Hematopoietic multipotent progenitor cell treated with erythropoietin and hydrocortisone succinate and interleukin-3 and kit ligand, for 15 days (in vitro differentiated cells): ENCODE measurements at regions not wholly inside any gene's neighbourhood (a gene's known extent, or its start where the extent isn't known, plus 50 kb on each side); places are given as distances from the start of the nearest gene placed in this dataset.
"Not testable (repeated sequence)": the region's sequence is repeated elsewhere in the genome, so short reads cannot be mapped to it uniquely, and the experiment has no call there.

Source experiments
- DNase-seq: peaks from one replicate; pipeline ENCODE4 v3.0.0-alpha.2; 2015; ENCODE audit warnings: low spot score

DNA sequence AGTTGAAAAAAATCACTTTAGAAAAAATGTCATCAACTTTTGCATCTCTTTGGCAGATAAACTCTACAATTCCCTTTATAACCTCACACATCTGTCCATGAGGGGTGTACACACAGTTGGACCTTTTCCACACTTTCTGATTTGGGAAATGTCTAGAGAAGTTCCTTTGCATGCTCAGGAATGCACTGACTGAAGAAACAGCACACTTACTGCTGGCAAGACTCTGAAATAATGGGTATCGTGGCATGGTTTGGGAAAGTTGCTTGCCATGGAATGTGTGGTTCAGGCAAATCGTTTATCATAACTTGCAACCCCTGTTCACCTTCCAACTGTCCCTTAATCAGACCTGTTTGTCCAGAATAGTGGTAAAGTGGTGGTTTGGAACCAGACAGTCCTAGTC, 135.3 kb upstream of the TGFBR2 start:
- no peak for DNase-seq

DNA sequence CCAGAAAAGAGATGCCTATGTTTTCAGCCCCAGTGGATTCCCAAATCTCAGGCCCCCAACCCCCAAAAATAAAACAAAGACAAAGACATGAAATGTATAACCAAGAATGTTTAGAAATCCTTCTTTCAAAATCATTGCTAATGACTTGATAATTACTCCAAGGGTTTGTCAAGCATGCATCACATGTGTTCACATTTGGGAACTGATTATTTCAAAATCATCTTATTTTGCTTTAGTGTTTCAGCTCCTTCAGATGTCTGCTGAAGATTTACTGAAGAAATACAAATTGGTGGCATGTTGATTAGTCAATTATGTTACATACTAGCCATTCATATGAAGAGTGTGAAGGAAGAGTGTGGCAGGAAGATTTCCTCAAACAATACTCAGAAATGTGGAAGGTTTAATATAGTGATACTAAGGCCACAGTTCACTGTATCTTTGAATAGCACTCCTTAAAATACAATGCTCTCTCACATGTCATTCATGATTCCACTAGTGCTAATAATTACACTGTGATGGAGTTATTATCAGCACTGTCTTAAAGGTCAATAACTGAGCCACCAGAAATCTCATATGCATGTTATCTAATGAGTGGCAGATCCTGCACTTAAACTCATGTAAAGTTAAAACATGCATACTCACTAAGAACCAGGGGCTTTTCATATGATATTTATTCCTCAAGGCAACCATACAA, 134.5 kb upstream of the TGFBR2 start:
- no peak for DNase-seq

DNA sequence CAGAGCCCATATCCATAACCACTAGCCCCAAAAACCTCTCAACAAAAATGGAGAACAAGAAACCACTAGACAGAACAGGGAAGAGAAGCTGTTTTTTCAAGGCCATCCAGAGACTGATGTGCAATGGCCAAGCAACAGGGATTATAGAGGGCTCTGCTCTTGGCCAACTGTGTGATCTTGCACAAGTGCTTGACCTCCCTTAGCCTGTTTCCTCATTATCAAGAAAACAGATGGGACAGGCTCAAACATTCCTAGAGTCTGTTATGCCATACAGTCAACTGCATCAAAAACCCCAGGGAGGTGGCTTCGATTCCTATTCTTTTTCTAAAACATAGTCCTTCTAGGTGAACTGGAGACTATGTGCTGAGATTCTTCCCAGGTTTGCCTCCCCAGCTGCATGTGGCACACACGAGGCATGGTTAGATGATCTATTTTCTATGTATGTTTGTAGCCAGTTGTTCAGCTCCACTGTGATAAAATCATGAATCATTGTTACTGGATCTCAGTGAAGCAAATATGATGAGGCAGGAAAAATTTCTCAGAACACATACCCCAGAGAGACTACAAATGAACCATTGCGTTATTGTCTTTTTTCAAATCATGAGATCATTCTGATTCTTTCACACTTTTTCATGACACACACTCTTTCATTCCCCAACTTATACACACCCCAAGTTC, 132.9 kb upstream of the TGFBR2 start:
- no peak for DNase-seq

DNA sequence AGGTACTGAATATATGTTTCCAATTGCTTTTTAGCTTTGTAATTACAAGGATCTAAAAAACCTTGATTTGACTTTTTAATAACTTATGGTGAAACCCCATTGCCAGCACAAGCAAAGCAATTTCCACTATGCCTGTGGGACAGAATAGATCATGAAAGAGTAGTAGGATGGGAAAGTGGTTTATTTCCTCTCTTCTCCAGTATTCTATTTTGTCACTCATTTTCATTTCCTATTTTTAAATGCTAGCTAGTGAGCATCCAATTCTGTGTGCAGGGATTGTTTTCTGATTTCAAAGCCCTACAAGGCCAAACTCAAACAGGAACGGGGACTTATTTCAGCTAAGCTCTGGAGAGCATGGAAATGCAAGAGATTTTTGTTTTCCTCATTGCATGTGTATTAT, 132.0 kb upstream of the TGFBR2 start:
- no peak for DNase-seq

DNA sequence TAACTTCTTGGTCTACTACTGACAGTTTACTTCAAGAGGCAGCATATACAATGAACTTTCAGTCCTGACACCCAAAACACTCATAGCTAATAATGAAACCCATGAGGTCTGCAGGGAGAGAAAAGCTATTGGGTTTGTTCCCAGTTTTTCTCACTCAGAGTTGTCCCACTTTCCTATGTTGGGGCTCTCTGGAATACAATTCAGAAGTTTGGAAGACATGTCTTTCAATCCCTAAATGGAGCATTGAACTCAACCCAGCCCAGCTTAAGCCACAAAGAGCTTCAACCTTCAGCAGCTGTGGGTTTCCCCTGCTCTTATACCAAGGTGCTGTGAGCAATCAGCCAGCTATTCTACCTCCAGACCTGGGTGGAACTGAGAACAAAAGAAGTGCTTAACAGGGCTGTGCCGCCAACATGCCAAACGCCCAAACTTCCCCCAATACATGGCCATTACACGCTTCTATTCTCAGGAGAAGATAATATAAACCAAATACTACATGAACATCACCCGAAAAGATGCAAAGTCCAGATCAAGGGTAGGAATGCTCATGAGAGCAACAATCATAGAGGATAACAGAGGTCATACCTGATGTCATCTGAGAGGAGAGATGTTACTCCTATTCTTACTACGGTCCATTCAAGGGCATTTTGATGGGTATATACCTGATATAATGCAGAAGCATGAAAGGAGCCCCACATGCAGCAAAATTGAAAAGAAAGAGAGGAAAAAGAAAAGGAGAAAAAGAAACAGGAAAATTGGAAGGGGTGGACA, 131.2 kb upstream of the TGFBR2 start:
- no peak for DNase-seq

DNA sequence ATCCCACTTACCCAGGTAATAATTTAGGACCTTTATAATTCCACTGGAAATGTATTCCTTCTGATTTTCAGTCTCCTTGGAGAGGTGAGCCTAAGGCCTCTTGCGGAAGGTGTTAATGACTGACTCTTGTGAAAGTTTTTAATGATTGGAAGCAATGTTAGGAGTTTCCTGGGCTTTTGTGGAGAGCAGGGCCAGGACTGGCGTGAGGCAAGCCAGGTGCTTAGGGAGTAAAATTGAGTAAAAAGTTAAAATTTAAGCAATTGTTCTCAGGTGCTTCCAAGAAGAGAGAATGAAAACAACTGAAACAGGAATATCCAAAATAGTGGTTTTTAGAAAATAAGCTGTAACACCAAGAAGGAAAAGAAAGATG, 130.6 kb upstream of the TGFBR2 start:
- no peak for DNase-seq

DNA sequence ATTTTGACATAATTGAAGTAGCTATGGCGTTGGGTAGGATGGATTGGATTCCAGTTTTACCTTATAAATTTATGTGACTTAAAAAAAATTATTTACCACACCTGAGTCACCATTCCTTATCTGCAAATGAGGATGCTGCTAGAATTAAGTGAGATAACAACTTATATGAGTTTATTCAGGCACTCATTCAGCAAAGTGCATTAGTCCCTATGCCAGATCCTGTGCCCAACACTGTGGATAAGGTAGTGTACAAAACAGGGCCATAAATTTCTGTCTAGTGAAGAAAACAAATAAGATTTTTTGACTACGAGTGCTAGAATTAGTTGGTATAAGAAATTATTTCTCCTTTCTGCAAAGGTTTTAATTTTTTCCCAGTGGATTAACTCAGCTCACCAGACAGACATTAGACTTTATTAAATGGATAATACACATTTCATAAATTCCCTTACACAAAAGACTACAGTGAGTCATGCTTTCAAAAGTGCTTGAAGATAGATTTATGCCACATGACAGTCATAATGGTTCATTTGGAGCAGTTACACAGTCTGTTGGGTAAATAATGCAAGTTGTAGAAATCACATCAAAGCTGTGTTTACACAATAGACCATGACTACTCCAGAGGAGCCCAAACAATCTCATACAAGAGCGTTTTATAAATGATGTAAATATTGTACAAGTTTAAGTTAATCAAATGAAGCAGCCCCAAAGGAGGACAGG, 129.9 kb upstream of the TGFBR2 start:
- no peak for DNase-seq

DNA sequence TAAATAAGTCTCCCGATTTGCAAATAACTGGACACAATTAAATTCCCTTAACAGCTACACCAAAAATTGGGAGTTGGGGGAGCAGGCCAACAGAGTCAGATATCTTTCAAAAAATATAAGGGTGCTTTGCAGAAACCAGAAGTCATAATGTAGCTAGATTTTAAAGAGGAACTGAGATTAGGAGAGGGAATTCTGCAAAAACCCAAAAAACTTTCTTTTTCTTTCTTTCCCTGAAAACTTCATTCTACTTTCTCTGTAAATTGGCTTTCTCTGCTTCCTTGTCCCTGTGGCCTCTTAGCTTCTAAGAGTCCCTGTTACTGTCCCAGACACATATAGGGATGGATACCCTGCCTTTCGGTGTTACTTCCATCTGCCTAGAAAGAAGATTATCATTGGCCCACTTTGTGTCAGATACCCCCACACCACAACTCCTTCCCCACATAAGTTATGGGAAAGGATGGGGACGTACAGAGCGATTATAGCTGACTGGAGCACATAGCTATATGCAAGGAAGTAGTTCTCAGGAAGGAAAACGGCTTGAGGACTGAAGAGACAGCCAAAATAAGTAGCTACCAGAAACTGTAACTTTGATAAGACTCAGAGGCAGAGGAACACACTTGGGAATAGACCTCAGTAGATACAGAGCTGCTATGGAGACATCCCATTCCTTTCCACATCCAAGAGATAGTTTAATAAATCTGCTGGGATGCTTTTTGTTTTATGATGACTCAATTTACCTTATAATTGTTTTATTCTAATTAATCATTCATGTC, 129.1 kb upstream of the TGFBR2 start:
- DNase-seq = no peak

DNA sequence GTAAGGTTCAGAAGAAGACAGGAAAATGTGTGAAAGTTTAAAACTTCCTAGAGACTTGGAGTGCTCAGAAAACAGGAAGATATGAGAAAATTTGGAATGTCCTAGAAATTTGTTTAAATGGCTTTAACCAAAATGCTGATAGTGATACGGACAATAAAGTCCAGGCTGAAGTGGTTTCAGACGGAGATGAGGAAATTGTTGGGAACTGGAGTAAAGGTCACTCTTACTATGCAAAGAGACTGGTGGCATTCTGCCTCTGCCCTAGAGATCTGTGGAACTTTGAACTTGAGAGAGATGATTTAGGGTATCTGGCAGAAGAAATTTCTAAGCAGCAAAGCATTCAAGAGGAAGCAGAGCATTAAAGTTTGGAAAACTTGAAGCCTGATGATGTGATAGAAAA, 126.7 kb upstream of the TGFBR2 start:
- DNase-seq = not testable (repeated sequence)

DNA sequence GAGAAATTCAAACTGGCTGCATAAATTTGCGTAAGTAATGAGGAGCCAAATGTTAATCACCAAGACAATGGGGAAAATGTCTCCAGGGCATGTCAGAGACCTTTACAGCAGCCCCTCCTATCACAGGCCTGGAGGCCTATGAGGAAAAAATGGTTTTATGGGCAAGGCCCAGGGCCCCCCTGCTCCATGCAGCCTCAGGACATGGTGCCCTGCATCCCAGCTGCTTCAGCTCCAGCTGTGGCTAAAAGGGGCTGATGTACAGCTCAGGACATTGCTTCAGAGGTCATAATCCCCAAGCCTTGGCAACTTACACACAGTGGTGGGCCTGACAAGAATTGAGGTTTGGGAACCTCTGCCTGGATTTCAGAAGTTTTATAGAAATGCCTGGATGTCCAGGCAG, 126.2 kb upstream of the TGFBR2 start:
- not testable (repeated sequence) for DNase-seq

DNA sequence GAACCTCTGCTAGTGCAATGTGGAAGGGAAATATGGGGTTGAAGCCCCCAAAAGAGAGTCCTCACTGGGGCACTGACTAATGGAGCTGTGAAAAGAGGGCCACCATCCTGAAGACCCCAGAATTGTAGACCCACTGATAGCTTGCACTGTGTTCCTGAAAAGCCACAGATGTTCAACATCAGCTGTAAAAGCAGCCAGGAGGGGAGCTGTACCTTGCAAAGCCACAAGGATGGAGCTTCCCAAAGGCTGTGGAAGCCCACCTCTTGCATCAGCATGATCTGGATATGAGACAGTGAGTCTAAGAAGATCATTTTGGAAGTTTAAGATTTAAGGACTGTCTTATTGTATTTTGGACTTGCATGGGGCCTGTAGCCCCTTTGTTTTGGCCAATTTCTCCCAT, 125.8 kb upstream of the TGFBR2 start:
- no peak for DNase-seq

DNA sequence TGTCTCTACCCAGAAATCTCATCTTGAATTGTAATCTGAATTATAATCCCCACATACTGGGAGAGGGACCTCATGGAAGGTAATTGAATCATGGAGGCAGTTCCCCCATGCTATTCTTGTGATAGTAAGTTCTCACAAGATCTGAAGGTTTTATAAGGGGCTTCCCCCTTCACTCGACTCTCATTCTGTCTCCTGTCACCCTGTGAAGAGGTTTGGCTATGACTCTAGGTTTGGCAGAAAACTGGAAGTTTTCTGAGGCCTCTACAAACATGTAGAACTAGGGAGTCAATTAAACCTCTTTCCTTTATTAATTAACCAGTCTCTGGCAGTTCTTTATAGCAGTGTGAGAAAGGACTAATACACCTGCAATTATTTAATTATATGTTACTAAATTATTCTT, 125.2 kb upstream of the TGFBR2 start:
- DNase-seq = no peak

DNA sequence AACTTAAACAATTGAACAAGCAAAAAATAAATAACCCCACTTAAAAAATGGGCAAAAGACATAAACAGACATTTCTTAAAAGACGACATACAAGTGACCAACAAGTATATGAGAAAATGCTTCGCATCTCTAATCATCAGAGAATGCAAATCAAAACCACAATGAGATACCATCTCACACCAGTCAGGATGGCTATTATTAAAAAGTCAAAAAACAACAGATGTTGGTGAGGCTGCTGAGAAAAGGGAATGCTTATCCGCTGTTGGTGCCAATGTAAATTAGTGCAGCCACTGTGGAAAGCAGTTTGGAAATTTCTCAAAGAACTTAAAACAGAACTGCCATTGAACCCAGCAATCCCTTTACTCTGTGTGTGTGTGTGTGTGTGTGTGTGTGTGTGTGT, 122.2 kb upstream of the TGFBR2 start:
- not testable (repeated sequence) for DNase-seq

DNA sequence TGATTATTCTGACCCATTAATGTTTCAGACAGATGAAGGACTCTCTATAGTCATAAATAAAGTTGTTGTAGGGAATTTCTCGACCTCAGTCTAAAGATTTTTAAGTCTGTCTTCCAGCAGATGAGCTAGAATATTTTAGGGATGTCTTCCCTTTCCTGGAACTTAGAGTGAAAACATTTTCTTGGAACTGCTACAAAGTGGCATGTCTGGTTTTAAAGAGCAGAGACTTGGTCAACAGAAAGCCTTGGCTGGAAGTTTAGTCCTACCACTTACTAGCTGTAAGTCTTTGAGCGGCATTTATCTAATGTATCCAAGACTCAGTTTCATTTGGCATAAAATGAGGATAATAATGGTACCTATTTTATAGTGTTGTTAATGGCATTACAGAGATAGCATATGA, 120.0 kb upstream of the TGFBR2 start:
- DNase-seq = no peak

DNA sequence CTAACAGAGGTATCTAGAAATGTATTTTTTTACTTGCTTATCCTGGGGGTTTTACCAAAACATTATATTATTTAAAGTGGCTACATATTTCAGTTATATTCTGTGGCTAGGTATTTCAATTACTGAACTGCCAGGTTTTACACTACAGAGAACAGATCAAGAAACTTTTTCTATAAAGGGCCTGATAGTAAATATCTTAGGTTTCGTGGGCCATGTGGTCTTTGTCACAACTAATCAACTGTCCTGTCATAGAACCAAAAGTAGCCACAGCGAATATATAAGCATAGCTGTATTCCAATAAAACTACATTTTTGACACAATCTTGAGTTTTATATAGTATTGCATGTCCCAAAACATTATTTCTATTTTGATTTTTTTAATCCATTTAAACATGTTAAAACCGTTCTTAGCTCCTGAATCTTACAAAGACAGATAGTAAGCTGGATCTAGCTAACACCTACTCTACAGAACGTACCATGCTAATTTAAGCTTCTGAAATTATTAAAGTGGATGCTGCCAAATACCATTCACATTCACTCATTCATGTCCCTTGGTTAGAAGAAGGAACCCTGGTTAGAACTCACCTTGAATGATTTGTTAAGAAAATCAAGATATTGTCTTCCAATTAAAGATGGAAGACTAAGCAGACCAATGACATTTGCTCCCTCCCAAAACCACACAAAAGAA, 118.2 kb upstream of the TGFBR2 start:
- DNase-seq = no peak

DNA sequence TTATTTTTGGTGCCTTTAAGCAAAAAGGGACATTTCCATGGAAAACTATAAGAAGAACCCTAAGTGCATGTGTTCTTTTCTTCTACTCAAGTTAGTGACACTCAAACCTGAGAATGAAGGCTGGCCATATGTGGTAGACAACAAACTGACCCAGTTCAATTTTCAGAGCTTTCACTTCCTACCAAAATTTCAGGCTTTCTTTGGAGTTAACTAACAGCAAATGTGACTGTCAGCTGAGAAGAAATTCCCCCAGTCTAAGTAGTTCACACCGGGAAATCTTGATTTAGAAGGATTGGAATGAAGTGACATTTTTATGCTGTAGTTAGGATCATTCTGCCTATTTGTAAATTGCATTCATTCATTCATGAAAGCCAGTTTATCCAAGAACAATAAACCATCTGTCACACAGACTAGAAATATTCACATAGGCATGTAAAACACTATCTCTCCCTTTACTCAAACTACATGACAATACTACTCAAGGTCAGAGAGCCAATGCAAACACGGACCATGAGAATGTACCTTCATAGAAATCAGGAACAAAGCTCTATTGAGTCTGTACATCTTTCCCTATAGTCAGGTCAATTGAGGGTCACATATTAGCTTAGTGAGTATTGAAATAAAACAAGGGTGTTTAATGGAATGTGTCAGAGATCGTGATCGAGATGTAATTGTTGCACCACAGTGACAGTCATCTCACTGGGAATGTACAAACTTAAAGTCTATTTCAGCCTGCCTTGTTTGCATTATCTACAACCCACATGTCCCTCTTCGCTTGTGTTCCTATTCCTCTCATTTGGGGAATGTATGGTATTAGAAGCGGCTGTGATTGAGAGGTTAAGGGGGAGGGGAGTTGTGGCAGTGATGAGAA, 113.8 kb upstream of the TGFBR2 start:
- no peak for DNase-seq

DNA sequence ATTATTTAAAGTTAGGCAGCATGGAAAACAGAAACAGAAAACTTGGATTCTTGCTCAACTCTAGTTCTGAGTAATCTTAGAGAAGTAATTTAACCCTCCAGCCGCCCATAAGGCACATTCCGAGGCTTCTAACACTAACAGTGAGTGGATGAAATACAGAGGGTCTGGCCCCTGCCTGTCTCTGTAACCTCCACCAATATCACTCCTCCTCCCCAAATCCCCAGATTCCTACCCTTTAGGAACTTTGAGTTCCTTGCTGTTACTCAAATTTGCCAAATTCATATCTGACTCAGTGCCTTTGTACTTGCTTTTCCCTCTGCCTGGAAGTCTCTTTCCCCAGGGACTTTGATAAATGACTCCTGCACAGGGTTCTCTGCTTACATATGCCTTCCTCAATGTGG, 112.5 kb upstream of the TGFBR2 start:
- no peak for DNase-seq

DNA sequence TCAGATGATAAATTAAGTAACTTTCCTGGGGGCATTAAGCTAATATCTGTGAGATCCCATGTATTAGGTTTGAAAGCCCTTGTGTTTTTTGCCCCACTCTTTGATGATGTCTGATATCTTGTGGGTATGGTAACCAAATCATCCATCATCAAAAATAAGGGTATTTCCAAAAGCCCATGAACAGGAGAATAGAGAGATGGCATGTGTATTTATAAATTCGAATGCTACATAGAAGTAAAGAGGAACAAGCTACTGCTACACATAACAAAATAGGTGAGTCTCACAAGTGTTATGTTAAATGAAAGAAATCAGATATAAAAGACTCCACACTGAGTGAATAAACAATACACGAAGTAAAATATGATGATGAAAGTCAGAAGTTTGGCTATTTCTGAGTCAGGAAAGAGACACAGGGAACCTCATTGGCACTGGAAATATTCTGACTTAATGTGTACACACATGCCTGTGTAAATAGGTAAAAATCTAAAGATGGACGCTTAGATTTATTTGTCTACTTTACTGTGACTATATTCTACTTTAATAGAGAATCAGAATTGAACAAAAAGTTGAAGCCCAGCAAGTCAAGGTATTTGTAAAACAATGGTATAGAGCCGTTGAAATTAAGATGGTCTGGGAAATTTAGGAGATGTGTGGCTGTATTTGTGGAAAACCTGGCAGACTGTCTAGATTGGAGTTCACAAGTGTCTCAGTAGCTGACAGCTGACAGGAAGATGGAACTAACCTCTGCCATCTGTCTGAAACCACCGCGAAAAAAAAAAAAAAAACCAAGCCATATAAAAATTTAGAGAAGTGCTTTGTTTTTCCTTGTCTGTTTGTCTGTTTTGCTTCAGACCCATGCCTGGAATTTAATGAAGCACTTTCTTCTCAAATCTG, 111.0 kb upstream of the TGFBR2 start:
- no peak for DNase-seq
